ENCODE measurements at regions not wholly inside any gene's neighbourhood (a gene's known extent, or its start where the extent isn't known, plus 50 kb on each side); places are given as distances from the start of the nearest gene placed in this dataset.

GRCh38 chr3:86161493-86161892 is 829.5 kb downstream of the VGLL3 start:
- WGBS (ENCODE audit: insufficient coverage, insufficient read length), result no CpG with 5 or more reads among the region's 7 CpGs

GRCh38 chr3:86152620-86153019 is 838.3 kb downstream of the VGLL3 start:
- no peak overlapping the region for H3K27ac ChIP-seq (ENCODE audit: low read length)
- no peak overlapping the region for H3K4me3 ChIP-seq (ENCODE audit: low read length)
- no peaks in the 10 kb centered on the region for H3K9me3 ChIP-seq (ENCODE audit: control insufficient read depth, insufficient read depth, low read length)
- no peak for DNase-seq (ENCODE audit: low read depth, low spot score)
- no peaks in the 10 kb centered on the region for H3K27me3 ChIP-seq (ENCODE audit: control insufficient read depth, insufficient read depth, low read length)
- H3K4me1 ChIP-seq (ENCODE audit: control insufficient read depth, insufficient read depth, low read length), result no peaks in the 10 kb centered on the region
- no peaks in the 10 kb centered on the region for H3K36me3 ChIP-seq (ENCODE audit: control insufficient read depth, insufficient read depth, low read length)

More at GRCh38 chr3:86161493-86161892, 829.5 kb downstream of the VGLL3 start:
- H3K9me3 ChIP-seq (ENCODE audit: control insufficient read depth, insufficient read depth, low read length), result no peaks in the 10 kb centered on the region
- no peak overlapping the region for H3K27ac ChIP-seq (ENCODE audit: low read length)
- DNase-seq (ENCODE audit: low read depth, low spot score), result no peak
- no peaks in the 10 kb centered on the region for H3K27me3 ChIP-seq (ENCODE audit: control insufficient read depth, insufficient read depth, low read length)
- H3K4me1 ChIP-seq (ENCODE audit: control insufficient read depth, insufficient read depth, low read length), result no peaks in the 10 kb centered on the region
- no peaks in the 10 kb centered on the region for H3K36me3 ChIP-seq (ENCODE audit: control insufficient read depth, insufficient read depth, low read length)
- H3K4me3 ChIP-seq (ENCODE audit: low read length), result no peak overlapping the region

GRCh38 chr3:86149054-86149453 is 841.9 kb downstream of the VGLL3 start:
- Histone ChIP-seq H3K36me3 (ENCODE audit: control insufficient read depth, insufficient read depth, low read length) (no peaks in the 10 kb centered on the region), H3K9me3 (ENCODE audit: control insufficient read depth, insufficient read depth, low read length) (no peaks in the 10 kb centered on the region), H3K4me1 (ENCODE audit: control insufficient read depth, insufficient read depth, low read length) (no peaks in the 10 kb centered on the region), H3K27ac (ENCODE audit: low read length) (no peak overlapping the region), H3K27me3 (ENCODE audit: control insufficient read depth, insufficient read depth, low read length) (no peaks in the 10 kb centered on the region), H3K4me3 (ENCODE audit: low read length) (no peak overlapping the region)
- DNase-seq (ENCODE audit: low read depth, low spot score), result no peak

- Histone ChIP-seq H3K9me3 (ENCODE audit: control insufficient read depth, insufficient read depth, low read length) (no peaks in the 10 kb centered on the region), H3K4me1 (ENCODE audit: control insufficient read depth, insufficient read depth, low read length) (no peaks in the 10 kb centered on the region), H3K27me3 (ENCODE audit: control insufficient read depth, insufficient read depth, low read length) (no peaks in the 10 kb centered on the region), H3K4me3 (ENCODE audit: low read length) (no peak overlapping the region), H3K36me3 (ENCODE audit: control insufficient read depth, insufficient read depth, low read length) (no peaks in the 10 kb centered on the region), H3K27ac (ENCODE audit: low read length) (no peak overlapping the region)
- no CpG with 5 or more reads among the region's 5 CpGs for WGBS (ENCODE audit: insufficient coverage, insufficient read length)
- DNase-seq (ENCODE audit: low read depth, low spot score), result no peak
Observed at GRCh38 chr3:86147119-86147518, 843.8 kb downstream of the VGLL3 start.

- DNase-seq (ENCODE audit: low read depth, low spot score), result no peak
- Histone ChIP-seq H3K27me3 (ENCODE audit: control insufficient read depth, insufficient read depth, low read length) (no peaks in the 10 kb centered on the region), H3K27ac (ENCODE audit: low read length) (no peak overlapping the region), H3K9me3 (ENCODE audit: control insufficient read depth, insufficient read depth, low read length) (no peaks in the 10 kb centered on the region; the same call in 1 of the 2 replicates), H3K36me3 (ENCODE audit: control insufficient read depth, insufficient read depth, low read length) (no peaks in the 10 kb centered on the region), H3K4me3 (ENCODE audit: low read length) (no peak overlapping the region), H3K4me1 (ENCODE audit: control insufficient read depth, insufficient read depth, low read length) (no peaks in the 10 kb centered on the region)
- no CpG with 5 or more reads among the region's 5 CpGs for WGBS (ENCODE audit: insufficient coverage, insufficient read length)
Observed at GRCh38 chr3:86126552-86126951, 864.4 kb downstream of the VGLL3 start.
